ENCODE measurements at regions not wholly inside any gene's neighbourhood (a gene's known extent, or its start where the extent isn't known, plus 50 kb on each side); places are given as distances from the start of the nearest gene placed in this dataset.

DNA sequence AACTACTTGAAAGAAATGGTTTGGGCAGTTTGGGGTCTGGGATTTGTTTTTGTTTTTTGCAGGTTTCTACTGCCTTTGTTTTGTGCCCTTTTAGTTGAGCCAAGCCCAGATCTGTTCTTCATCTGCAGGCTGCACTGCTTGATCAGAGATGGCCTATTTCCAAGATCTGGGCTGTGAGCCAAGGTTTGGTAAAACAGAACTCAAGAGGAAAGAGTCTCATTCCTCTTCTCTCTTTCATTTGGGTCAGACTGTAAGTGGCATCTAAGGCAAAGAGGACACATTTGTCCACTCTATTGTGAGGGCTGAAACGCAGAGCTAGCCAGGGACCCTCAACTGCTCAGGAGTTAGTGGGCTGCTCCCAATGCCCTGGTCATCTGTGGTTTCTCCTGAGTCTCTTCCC lies 104.4 kb upstream of the UBE3A start:
- no peaks in the 10 kb centered on the region for H3K9me3 ChIP-seq (ENCODE audit: control insufficient read depth in 5 of 5, low read length in 5 of 5)
- H3K27ac ChIP-seq (ENCODE audit: low read depth, low read length): no peak overlapping the region
- no peak overlapping the region for H3K4me3 ChIP-seq (ENCODE audit: low read depth in 1 of 5, low read length in 5 of 5)
- peaks cover 4 to 24% (median 16%) of the 10 kb centered on the region in 5 donors for H3K4me1 ChIP-seq (ENCODE audit: control insufficient read depth in 5 of 5, insufficient read depth in 5 of 5, low read length in 5 of 5)
- H3K36me3 ChIP-seq (ENCODE audit: control insufficient read depth in 5 of 5, insufficient read depth in 5 of 5, low read length in 5 of 5): no peaks in the 10 kb centered on the region
- no peaks in the 10 kb centered on the region for H3K27me3 ChIP-seq (ENCODE audit: control insufficient read depth in 5 of 5, insufficient read depth in 4 of 5, low read length in 5 of 5)
- H3K9ac ChIP-seq (ENCODE audit: low read length in 5 of 5): no peak overlapping the region

DNA sequence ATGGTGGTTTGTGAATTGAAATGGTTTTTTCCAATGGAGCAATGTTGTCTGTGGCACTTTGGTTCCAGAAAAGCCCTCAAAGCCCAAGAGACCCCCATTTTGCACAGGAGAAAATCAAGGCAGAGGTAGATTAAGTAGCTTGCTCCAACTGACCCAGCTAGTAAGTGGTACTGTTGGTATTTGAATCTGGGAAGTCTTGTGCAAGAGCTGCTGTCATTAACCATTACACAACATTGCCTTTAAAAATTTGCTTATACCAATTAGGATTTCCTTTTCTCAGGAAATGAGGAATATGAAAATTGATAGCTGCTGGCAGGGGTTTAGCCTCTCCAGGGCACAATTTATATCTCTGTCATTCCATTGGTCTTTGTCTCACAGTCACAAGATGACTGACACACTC lies 102.4 kb upstream of the UBE3A start:
- H3K9me3 ChIP-seq (ENCODE audit: control insufficient read depth in 5 of 5, low read length in 5 of 5): no peaks in the 10 kb centered on the region
- H3K9ac ChIP-seq (ENCODE audit: low read length in 5 of 5): no peak overlapping the region
- H3K36me3 ChIP-seq (ENCODE audit: control insufficient read depth in 5 of 5, insufficient read depth in 5 of 5, low read length in 5 of 5): no peaks in the 10 kb centered on the region
- H3K4me1 ChIP-seq (ENCODE audit: control insufficient read depth in 5 of 5, insufficient read depth in 5 of 5, low read length in 5 of 5): peaks cover 4 to 24% (median 16%) of the 10 kb centered on the region in 5 donors
- no peak overlapping the region for H3K27ac ChIP-seq (ENCODE audit: low read depth, low read length)
- no peaks in the 10 kb centered on the region for H3K27me3 ChIP-seq (ENCODE audit: control insufficient read depth in 5 of 5, insufficient read depth in 4 of 5, low read length in 5 of 5)
- no peak overlapping the region for H3K4me3 ChIP-seq (ENCODE audit: low read depth in 1 of 5, low read length in 5 of 5)

DNA sequence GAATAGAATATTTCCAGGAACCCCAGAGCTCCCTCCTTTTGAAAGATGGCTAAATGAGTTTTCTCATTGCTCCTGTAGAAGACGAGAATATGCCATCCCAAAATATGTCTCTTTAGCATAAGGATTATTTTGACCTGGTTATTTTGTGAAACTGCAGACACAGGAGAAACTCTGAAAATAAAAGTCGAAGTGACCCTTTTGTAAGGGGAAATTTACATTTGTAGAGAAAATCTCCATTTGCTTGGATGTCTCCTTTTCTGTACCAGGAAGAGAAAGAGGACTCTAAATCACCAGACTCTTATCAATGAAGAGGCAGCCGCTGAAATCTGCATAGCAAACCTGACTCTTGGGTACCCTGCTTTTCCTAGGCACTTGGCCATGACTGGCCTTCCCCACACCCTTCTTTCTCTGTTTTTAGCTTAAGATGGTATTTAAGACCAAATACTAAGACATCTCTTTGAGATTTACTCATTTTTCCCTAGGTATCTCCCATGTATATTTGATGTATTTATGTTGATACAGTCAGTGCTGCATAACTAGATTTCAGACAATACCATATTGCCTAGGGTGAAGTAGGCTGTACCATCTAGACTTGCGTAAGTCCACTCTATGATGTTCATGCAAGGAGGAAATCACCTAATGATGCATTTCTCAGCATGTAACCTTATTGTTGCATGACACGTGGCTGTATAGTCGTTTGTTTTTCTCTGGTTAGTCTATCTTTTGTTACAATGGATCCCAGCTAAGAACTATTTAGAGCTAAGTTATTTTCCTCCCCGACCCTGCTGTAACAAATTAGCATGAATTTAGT lies 98.2 kb upstream of the UBE3A start:
- Histone ChIP-seq H3K4me3 (ENCODE audit: low read depth in 1 of 5, low read length in 5 of 5) (no peak overlapping the region), H3K36me3 (ENCODE audit: control insufficient read depth in 5 of 5, insufficient read depth in 5 of 5, low read length in 5 of 5) (no peaks in the 10 kb centered on the region), H3K9ac (ENCODE audit: low read length in 5 of 5) (no peak overlapping the region), H3K27ac (ENCODE audit: low read depth, low read length) (no peak overlapping the region), H3K4me1 (ENCODE audit: control insufficient read depth in 5 of 5, insufficient read depth in 5 of 5, low read length in 5 of 5) (peaks cover 0 to 10% (median 7%) of the 10 kb centered on the region in 5 donors), H3K27me3 (ENCODE audit: control insufficient read depth in 5 of 5, insufficient read depth in 4 of 5, low read length in 5 of 5) (no peaks in the 10 kb centered on the region), H3K9me3 (ENCODE audit: control insufficient read depth in 5 of 5, low read length in 5 of 5) (no peaks in the 10 kb centered on the region)

DNA sequence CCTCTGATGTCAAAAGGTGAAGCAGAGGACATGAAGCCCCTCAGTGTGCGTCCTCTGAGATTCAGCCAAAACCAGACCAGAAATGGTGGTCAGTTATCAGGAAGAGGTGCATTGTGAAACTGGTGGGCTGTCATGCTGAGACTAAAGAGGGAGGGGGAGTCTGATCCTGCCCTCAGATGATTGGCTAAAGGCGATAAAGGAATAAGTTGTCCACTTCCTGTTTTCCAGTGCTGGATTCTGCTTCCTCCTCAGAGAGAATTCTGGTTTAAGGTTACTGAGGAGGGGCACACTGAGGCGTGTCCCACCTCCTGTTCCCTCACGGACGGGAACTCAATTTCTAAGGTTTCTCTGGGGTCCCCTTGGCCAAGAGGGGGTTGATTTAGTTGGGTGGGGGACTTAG lies 97.0 kb upstream of the UBE3A start:
- Histone ChIP-seq H3K27ac (ENCODE audit: low read depth, low read length) (no peak overlapping the region), H3K9me3 (ENCODE audit: control insufficient read depth in 5 of 5, low read length in 5 of 5) (no peaks in the 10 kb centered on the region), H3K4me1 (ENCODE audit: control insufficient read depth in 5 of 5, insufficient read depth in 5 of 5, low read length in 5 of 5) (no peaks in the 10 kb centered on the region), H3K36me3 (ENCODE audit: control insufficient read depth in 5 of 5, insufficient read depth in 5 of 5, low read length in 5 of 5) (no peaks in the 10 kb centered on the region), H3K4me3 (ENCODE audit: low read depth in 1 of 5, low read length in 5 of 5) (no peak overlapping the region), H3K9ac (ENCODE audit: low read length in 5 of 5) (no peak overlapping the region), H3K27me3 (ENCODE audit: control insufficient read depth in 5 of 5, insufficient read depth in 4 of 5, low read length in 5 of 5) (no peaks in the 10 kb centered on the region)

DNA sequence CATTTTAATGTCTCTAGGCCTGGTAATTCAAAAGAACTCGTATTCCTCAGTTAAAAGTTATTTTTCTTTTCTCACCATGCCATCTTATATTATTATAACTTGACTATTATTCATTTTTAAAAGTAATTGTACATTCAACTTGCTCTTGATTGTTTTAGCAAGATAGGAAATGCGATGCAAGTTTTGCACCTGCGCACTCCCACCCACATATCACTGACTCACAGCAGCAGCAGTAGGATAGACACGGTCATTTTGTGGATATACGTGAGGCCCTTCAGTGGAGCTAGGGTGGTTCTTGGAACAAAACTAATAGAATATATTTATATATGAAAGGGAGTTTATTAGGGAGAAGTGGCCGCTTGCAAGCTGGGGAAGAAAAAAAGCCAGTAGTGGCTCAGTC lies 95.5 kb upstream of the UBE3A start:
- Histone ChIP-seq H3K4me1 (ENCODE audit: control insufficient read depth in 5 of 5, insufficient read depth in 5 of 5, low read length in 5 of 5) (no peaks in the 10 kb centered on the region), H3K4me3 (ENCODE audit: low read depth in 1 of 5, low read length in 5 of 5) (no peak overlapping the region), H3K9me3 (ENCODE audit: control insufficient read depth in 5 of 5, low read length in 5 of 5) (no peaks in the 10 kb centered on the region), H3K9ac (ENCODE audit: low read length in 5 of 5) (no peak overlapping the region), H3K27me3 (ENCODE audit: control insufficient read depth in 5 of 5, insufficient read depth in 4 of 5, low read length in 5 of 5) (no peaks in the 10 kb centered on the region), H3K36me3 (ENCODE audit: control insufficient read depth in 5 of 5, insufficient read depth in 5 of 5, low read length in 5 of 5) (no peaks in the 10 kb centered on the region), H3K27ac (ENCODE audit: low read depth, low read length) (no peak overlapping the region)

DNA sequence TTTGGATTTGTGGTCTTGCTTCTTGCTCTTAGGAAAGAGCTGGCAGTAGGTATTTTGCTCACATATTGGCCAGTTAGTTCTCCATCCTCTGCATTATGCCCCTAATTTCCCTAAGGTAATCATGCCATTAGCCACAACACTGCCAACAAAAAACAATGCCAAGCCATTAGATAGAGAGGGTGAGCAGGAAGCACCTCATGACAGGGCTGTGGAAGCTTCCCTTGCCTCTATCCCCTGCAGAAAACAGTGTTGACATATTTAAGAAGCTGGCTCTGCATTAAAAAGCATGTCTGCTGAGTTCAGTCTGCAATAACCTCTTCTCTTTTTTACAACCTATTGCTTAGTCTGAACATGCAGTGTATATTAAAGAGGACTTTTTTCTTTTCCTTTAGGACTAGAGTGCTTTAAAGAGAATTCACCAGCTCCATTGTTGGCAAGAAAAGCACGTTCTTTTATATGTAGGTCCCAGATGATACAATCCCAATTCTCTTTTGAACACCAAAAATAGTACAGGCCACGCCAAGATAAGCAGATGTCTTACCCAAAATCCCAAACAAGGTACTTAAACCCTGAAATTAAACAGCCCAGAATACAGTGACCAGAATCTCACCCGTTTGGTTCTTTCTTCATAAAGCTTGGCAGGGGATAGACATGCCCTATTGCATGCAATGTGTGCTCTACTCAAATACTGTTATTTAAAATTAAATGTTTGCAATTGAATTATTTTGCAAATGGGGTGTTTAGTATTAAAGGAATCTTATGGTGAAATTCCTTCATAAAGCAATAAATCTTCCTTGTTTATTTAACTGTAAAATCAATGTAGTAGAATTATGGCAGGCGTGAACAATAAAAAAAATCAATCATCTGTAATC lies 93.7 kb upstream of the UBE3A start:
- H3K9me3 ChIP-seq (ENCODE audit: control insufficient read depth in 5 of 5, low read length in 5 of 5): peaks cover 0 to 5% (median 0%) of the 10 kb centered on the region in 5 donors
- H3K9ac ChIP-seq (ENCODE audit: low read length in 5 of 5): no peak overlapping the region
- H3K4me3 ChIP-seq (ENCODE audit: low read depth in 1 of 5, low read length in 5 of 5): no peak overlapping the region
- H3K27me3 ChIP-seq (ENCODE audit: control insufficient read depth in 5 of 5, insufficient read depth in 4 of 5, low read length in 5 of 5): no peaks in the 10 kb centered on the region
- H3K36me3 ChIP-seq (ENCODE audit: control insufficient read depth in 5 of 5, insufficient read depth in 5 of 5, low read length in 5 of 5): no peaks in the 10 kb centered on the region
- no peaks in the 10 kb centered on the region for H3K4me1 ChIP-seq (ENCODE audit: control insufficient read depth in 5 of 5, insufficient read depth in 5 of 5, low read length in 5 of 5)
- H3K27ac ChIP-seq (ENCODE audit: low read depth, low read length): no peak overlapping the region

DNA sequence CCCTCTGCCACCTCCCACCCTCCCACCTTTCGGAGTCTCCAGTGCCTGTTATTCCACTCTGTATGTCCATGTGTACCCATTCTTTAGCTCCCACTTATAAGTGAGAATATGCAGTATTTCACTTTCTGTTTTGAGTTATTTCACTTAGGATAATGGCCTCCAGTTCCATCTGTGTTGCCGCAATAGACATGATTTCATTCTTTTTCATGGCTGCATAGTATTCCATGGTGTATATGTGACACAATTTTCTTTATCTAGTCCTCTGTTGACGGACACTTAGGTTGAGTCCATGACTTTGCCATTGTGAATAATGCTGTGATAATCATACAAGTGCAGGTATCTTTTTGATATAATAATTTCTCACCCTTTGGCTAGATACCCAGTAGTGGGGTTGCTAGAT lies 91.0 kb upstream of the UBE3A start:
- H3K9me3 ChIP-seq (ENCODE audit: control insufficient read depth in 5 of 5, low read length in 5 of 5): peaks cover 0 to 5% (median under 1%) of the 10 kb centered on the region in 5 donors
- H3K36me3 ChIP-seq (ENCODE audit: control insufficient read depth in 5 of 5, insufficient read depth in 5 of 5, low read length in 5 of 5): no peaks in the 10 kb centered on the region
- H3K4me3 ChIP-seq (ENCODE audit: low read depth in 1 of 5, low read length in 5 of 5): no peak overlapping the region
- H3K4me1 ChIP-seq (ENCODE audit: control insufficient read depth in 5 of 5, insufficient read depth in 5 of 5, low read length in 5 of 5): no peaks in the 10 kb centered on the region
- H3K27me3 ChIP-seq (ENCODE audit: control insufficient read depth in 5 of 5, insufficient read depth in 4 of 5, low read length in 5 of 5): no peaks in the 10 kb centered on the region
- H3K27ac ChIP-seq (ENCODE audit: low read depth, low read length): no peak overlapping the region
- no peak overlapping the region for H3K9ac ChIP-seq (ENCODE audit: low read length in 5 of 5)

DNA sequence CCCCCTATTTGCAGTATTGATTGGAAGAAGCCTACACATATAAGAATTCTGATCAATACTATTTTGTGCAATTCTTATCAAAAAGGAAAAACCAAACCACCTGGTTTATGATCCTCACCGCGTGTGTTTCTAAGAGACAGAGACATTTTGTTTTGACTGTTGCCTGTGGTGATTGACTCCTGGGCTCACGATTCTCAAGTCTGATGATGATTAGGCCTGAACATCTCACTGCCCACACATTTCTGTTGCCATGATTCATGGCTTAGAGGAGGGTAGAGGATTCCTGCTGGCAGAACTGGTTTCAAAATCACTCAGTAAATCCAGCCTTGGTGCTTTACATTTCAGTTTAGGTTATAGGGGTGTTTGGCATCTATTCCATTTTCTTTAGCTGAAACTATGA lies 88.3 kb upstream of the UBE3A start:
- no peaks in the 10 kb centered on the region for H3K4me1 ChIP-seq (ENCODE audit: control insufficient read depth in 5 of 5, insufficient read depth in 5 of 5, low read length in 5 of 5)
- no peak overlapping the region for H3K4me3 ChIP-seq (ENCODE audit: low read depth in 1 of 5, low read length in 5 of 5)
- no peaks in the 10 kb centered on the region for H3K27me3 ChIP-seq (ENCODE audit: control insufficient read depth in 5 of 5, insufficient read depth in 4 of 5, low read length in 5 of 5)
- no peaks in the 10 kb centered on the region for H3K36me3 ChIP-seq (ENCODE audit: control insufficient read depth in 5 of 5, insufficient read depth in 5 of 5, low read length in 5 of 5)
- H3K27ac ChIP-seq (ENCODE audit: low read depth, low read length): no peak overlapping the region
- H3K9ac ChIP-seq (ENCODE audit: low read length in 5 of 5): no peak overlapping the region
- peaks cover 0 to 8% (median 4%) of the 10 kb centered on the region in 5 donors for H3K9me3 ChIP-seq (ENCODE audit: control insufficient read depth in 5 of 5, low read length in 5 of 5)

DNA sequence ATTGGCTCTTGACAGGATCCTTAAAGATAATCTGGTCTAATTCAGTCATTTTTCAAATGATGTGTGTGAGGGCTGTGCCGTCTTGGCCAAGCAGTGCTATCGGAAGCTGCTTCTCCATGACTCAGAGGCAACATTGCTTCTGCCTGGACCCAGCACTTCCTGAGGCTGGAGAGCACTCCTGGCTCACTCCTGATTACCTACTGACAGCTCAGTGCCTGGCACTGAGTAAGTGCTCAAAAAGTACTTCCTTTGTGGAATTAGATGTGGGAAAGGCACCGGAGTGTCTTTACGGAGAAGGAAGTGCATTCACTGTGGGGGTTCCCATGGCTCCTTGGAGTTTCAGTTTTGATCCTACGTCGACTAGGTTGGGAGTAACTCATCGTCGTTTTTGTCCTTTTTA lies 86.9 kb upstream of the UBE3A start:
- Histone ChIP-seq H3K36me3 (ENCODE audit: control insufficient read depth in 5 of 5, insufficient read depth in 5 of 5, low read length in 5 of 5) (no peaks in the 10 kb centered on the region), H3K27me3 (ENCODE audit: control insufficient read depth in 5 of 5, insufficient read depth in 4 of 5, low read length in 5 of 5) (no peaks in the 10 kb centered on the region), H3K4me1 (ENCODE audit: control insufficient read depth in 5 of 5, insufficient read depth in 5 of 5, low read length in 5 of 5) (no peaks in the 10 kb centered on the region), H3K9ac (ENCODE audit: low read length in 5 of 5) (no peak overlapping the region), H3K9me3 (ENCODE audit: control insufficient read depth in 5 of 5, low read length in 5 of 5) (peaks cover 0 to 8% (median 4%) of the 10 kb centered on the region in 5 donors), H3K4me3 (ENCODE audit: low read depth in 1 of 5, low read length in 5 of 5) (no peak overlapping the region), H3K27ac (ENCODE audit: low read depth, low read length) (no peak overlapping the region)

DNA sequence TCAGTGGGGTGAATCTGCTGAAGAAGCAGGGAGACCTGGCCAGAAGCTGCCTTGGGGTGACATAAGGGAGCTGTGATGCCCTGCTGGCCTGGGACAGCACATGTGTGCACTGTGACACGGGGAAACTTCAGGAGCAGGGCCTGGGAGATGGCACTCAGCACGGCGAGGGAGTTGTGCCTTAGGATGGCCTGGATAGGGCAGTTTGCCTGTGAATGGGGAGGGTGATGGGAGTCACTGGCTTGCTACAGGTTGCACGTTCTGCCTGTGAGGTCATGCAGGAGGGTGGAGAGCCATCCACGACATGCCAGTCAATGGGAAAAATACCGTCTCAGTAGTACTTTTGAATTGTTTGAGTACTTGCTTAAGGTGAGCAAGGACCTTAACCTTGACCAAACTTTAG lies 76.8 kb upstream of the UBE3A start:
- Histone ChIP-seq H3K9ac (ENCODE audit: low read length in 5 of 5) (no peak overlapping the region), H3K36me3 (ENCODE audit: control insufficient read depth in 5 of 5, insufficient read depth in 5 of 5, low read length in 5 of 5) (no peaks in the 10 kb centered on the region), H3K9me3 (ENCODE audit: control insufficient read depth in 5 of 5, low read length in 5 of 5) (no peaks in the 10 kb centered on the region), H3K4me3 (ENCODE audit: low read depth in 1 of 5, low read length in 5 of 5) (no peak overlapping the region), H3K27ac (ENCODE audit: low read depth, low read length) (no peak overlapping the region), H3K4me1 (ENCODE audit: control insufficient read depth in 5 of 5, insufficient read depth in 5 of 5, low read length in 5 of 5) (no peaks in the 10 kb centered on the region), H3K27me3 (ENCODE audit: control insufficient read depth in 5 of 5, insufficient read depth in 4 of 5, low read length in 5 of 5) (no peaks in the 10 kb centered on the region)
